ENCODE measurements at regions not wholly inside any gene's neighbourhood (a gene's known extent, or its start where the extent isn't known, plus 50 kb on each side); places are given as distances from the start of the nearest gene placed in this dataset.

DNA sequence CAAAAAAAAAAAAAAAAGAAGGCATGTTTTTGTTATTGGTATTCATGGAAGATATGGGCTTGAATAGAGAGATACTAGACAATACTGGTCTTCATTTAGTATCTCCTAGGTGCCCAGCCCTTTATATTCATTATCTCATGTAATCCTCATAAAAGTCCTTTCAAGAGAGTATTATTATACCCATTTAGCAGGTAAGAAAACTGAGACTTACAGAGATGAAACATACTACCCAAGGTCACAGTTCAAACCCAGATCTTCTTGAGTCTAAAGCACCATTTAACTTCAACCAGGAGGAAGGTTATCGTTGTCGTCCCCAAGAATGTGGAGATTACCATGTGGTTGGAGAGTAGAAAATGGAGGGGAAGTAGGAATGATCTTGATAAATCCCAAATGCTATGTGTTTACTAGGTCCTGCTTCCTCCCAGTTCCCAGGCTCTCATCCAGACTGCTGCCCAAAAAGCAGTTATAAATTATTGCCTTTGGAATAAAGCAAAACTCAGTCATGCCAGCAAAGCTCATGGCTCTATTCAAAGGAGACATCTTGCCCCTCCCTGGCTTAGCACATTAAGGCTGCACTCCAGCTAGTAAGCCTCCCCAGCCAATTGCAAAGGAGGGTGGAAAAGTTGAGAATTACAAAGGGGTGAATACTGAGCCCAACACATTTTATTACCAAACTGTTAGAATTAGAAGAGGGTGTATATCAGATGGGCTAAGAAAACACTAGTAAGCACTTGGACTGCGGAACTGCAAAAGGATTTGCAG lies 163.9 kb downstream of the PIK3R1 start:
- H3K27ac ChIP-seq (ENCODE audit: low read length in 2 of 2) = no peak overlapping the region
- H3K4me1 ChIP-seq (ENCODE audit: control insufficient read depth in 2 of 2, insufficient read depth in 2 of 2, low read length in 2 of 2) = peaks cover 22 to 28% of the 10 kb centered on the region in 2 donors
- peaks cover 0 to 2% (median 0%) of the 10 kb centered on the region in 4 experiments for H3K27me3 ChIP-seq (replicated peaks in 1 of 4; ENCODE audit: control extremely low read depth in 1 of 4, control insufficient read depth in 3 of 4, insufficient read depth in 4 of 4, low read length in 3 of 4)
- ATAC-seq (ENCODE audit: low read depth) (no peak), DNase-seq (no peak)
- no peaks in the 10 kb centered on the region for H3K36me3 ChIP-seq (replicated peaks in 1 of 2; ENCODE audit: control extremely low read depth in 1 of 2, control insufficient read depth in 1 of 2, extremely low read depth in 1 of 2, insufficient read depth in 2 of 2, low read length in 1 of 2)
- no peak overlapping the region for H3K4me3 Mint-ChIP-seq
- ChIA-PET CTCF (interaction anchor here (2.0 kb wide), 1 partner anchor 93 kb away, joined by 6 read pairs; no protein-coding TSS in a partner anchor), POLR2A (no interaction called here)
- no peaks in the 10 kb centered on the region for H3K9me3 Mint-ChIP-seq (ENCODE audit: insufficient read depth)
- no peaks in the 10 kb centered on the region for H4K20me1 ChIP-seq (ENCODE audit: control insufficient read depth, insufficient read depth, low read length, poor library complexity, severe bottlenecking)
- TF ChIP-seq CTCF (IDR thresholded peaks at IDR 0.05) (no peak), EZH2 (IDR thresholded peaks at IDR 0.05; ENCODE audit: borderline replicate concordance, insufficient read depth, low read depth, low read length, poor library complexity, severe bottlenecking) (no peak)
- WGBS (ENCODE audit: insufficient coverage) = 88% methylated on average over 1 of the region's 3 CpGs
- H3K4me2 ChIP-seq (replicated peaks; ENCODE audit: low read depth, low read length, poor library complexity, severe bottlenecking) = no peak overlapping the region
- H3K9ac ChIP-seq (ENCODE audit: low read length) = no peak overlapping the region
- H3K79me2 ChIP-seq (ENCODE audit: control insufficient read depth, insufficient read depth, low read length) = no peaks in the 10 kb centered on the region
- H3K4me1 Mint-ChIP-seq = peaks cover 35% of the 10 kb centered on the region
- peaks cover 3% of the 10 kb centered on the region for H3K27me3 Mint-ChIP-seq
- intact Hi-C loops (cut with micrococcal nuclease) = no loop called here
- H3K9me3 ChIP-seq (ENCODE audit: control extremely low read depth in 1 of 3, control insufficient read depth in 2 of 3, insufficient read depth in 1 of 3, low read length in 2 of 3) = no peaks in the 10 kb centered on the region
- no peak overlapping the region for H3K4me3 ChIP-seq (ENCODE audit: control extremely low read depth in 1 of 5, extremely low read depth in 1 of 5, insufficient read depth in 1 of 5, low read depth in 2 of 5, low read length in 4 of 5)
- no peak overlapping the region for H3K27ac Mint-ChIP-seq
- H2AFZ ChIP-seq (ENCODE audit: insufficient read depth, low read depth, low read length, poor library complexity, severe bottlenecking) = no peak overlapping the region

- Histone ChIP-seq H3K4me2 (replicated peaks; ENCODE audit: low read depth, low read length, poor library complexity, severe bottlenecking) (no peak overlapping the region), H2AFZ (ENCODE audit: insufficient read depth, low read depth, low read length, poor library complexity, severe bottlenecking) (no peak overlapping the region), H4K20me1 (ENCODE audit: control insufficient read depth, insufficient read depth, low read length, poor library complexity, severe bottlenecking) (no peaks in the 10 kb centered on the region), H3K27me3 (replicated peaks in 1 of 4; ENCODE audit: control extremely low read depth in 1 of 4, control insufficient read depth in 3 of 4, insufficient read depth in 4 of 4, low read length in 3 of 4) (peaks cover 0 to 2% (median 0%) of the 10 kb centered on the region in 4 experiments), H3K27ac (ENCODE audit: low read length in 2 of 2) (no peak overlapping the region), H3K9me3 (ENCODE audit: control extremely low read depth in 1 of 3, control insufficient read depth in 2 of 3, insufficient read depth in 1 of 3, low read length in 2 of 3) (no peaks in the 10 kb centered on the region), H3K79me2 (ENCODE audit: control insufficient read depth, insufficient read depth, low read length) (no peaks in the 10 kb centered on the region), H3K4me3 (ENCODE audit: control extremely low read depth in 1 of 5, extremely low read depth in 1 of 5, insufficient read depth in 1 of 5, low read depth in 2 of 5, low read length in 4 of 5) (no peak overlapping the region), H3K9ac (ENCODE audit: low read length) (no peak overlapping the region), H3K36me3 (replicated peaks in 1 of 2; ENCODE audit: control extremely low read depth in 1 of 2, control insufficient read depth in 1 of 2, extremely low read depth in 1 of 2, insufficient read depth in 2 of 2, low read length in 1 of 2) (no peaks in the 10 kb centered on the region), H3K4me1 (ENCODE audit: control insufficient read depth in 2 of 2, insufficient read depth in 2 of 2, low read length in 2 of 2) (peaks cover 19 to 24% of the 10 kb centered on the region in 2 donors)
- H3K27ac Mint-ChIP-seq = no peak overlapping the region
- peaks cover 31% of the 10 kb centered on the region for H3K4me1 Mint-ChIP-seq
- H3K9me3 Mint-ChIP-seq (ENCODE audit: insufficient read depth) = no peaks in the 10 kb centered on the region
- intact Hi-C loops (cut with micrococcal nuclease) = no loop called here
- TF ChIP-seq EZH2 (IDR thresholded peaks at IDR 0.05; ENCODE audit: borderline replicate concordance, insufficient read depth, low read depth, low read length, poor library complexity, severe bottlenecking) (no peak), CTCF (IDR thresholded peaks at IDR 0.05) (no peak)
- ChIA-PET POLR2A (no interaction called here), CTCF (interaction anchor here (2.0 kb wide), 1 partner anchor 93 kb away, joined by 6 read pairs; no protein-coding TSS in a partner anchor)
- no CpG with 5 or more reads among the region's 2 CpGs for WGBS (ENCODE audit: insufficient coverage)
- no peak for ATAC-seq (ENCODE audit: low read depth)
- no peak for DNase-seq
- H3K27me3 Mint-ChIP-seq = peaks cover 3% of the 10 kb centered on the region
- H3K4me3 Mint-ChIP-seq = no peak overlapping the region
These were observed 164.5 kb downstream of the PIK3R1 start for GRCh38 chr5:68380078-68380477.
